ENCODE measurements at regions not wholly inside any gene's neighbourhood (a gene's known extent, or its start where the extent isn't known, plus 50 kb on each side); places are given as distances from the start of the nearest gene placed in this dataset.

- H3K4me1 ChIP-seq (replicated peaks in 1 of 2) = peaks cover 7 to 16% of the 10 kb centered on the region in 2 donors
- H3K9me3 ChIP-seq (replicated peaks in 1 of 3) = no peaks in the 10 kb centered on the region
- no peaks in the 10 kb centered on the region for H3K36me3 ChIP-seq (replicated peaks in 1 of 2)
- H3K27me3 ChIP-seq = no peaks in the 10 kb centered on the region
- DNase-seq = no peak
- TF ChIP-seq CTCF (IDR thresholded peaks at IDR 0.05) (no peak), POLR2A (IDR thresholded peaks at IDR 0.05) (no peak)
- intact Hi-C loops (cut with DNase I) = no loop called here
- no peak overlapping the region for H3K27ac ChIP-seq
- WGBS, 4 donors = 68 to 82% (median 80%) methylated on average over 4 of the region's 4 CpGs
- no peak overlapping the region for H3K4me3 ChIP-seq
Observed at GRCh38 chr10:29955329-29955935, 104.0 kb downstream of the JCAD start.

- TF ChIP-seq POLR2A (IDR thresholded peaks at IDR 0.05) (no peak), CTCF (IDR thresholded peaks at IDR 0.05) (no peak)
- WGBS, 4 donors = 66 to 76% (median 72%) methylated on average over 9 to 11 of the region's 11 CpGs
- no peak overlapping the region for H3K4me3 ChIP-seq
- peak in 5 of 7 donors; percentile 43 to 70 (median 61) for DNase-seq
- H3K9me3 ChIP-seq (replicated peaks in 1 of 3) = no peaks in the 10 kb centered on the region
- H3K27ac ChIP-seq = peak overlapping the region in 1 of 5 donors; percentile 83
- intact Hi-C loops (cut with DNase I) = no loop called here
- no peaks in the 10 kb centered on the region for H3K36me3 ChIP-seq (replicated peaks in 1 of 2)
- no peaks in the 10 kb centered on the region for H3K27me3 ChIP-seq
- peaks cover 12 to 36% of the 10 kb centered on the region in 2 donors for H3K4me1 ChIP-seq (replicated peaks in 1 of 2)
Observed at GRCh38 chr10:29951441-29951931, 107.9 kb downstream of the JCAD start.

GRCh38 chr10:29950391-29950790 lies 109.0 kb downstream of the JCAD start:
- DNase-seq = no peak
- Histone ChIP-seq H3K4me3 (no peak overlapping the region), H3K9me3 (replicated peaks in 1 of 3) (no peaks in the 10 kb centered on the region), H3K27ac (peak overlapping the region in 2 of 5 donors; percentile 73 to 83), H3K27me3 (no peaks in the 10 kb centered on the region), H3K4me1 (replicated peaks in 1 of 2) (peaks cover 12 to 42% of the 10 kb centered on the region in 2 donors), H3K36me3 (replicated peaks in 1 of 2) (no peaks in the 10 kb centered on the region)
- TF ChIP-seq CTCF (IDR thresholded peaks at IDR 0.05) = no peak
- TF ChIP-seq POLR2A (IDR thresholded peaks at IDR 0.05) = no peak
- intact Hi-C loops (cut with DNase I) = no loop called here
- 59 to 93% (median 86%) methylated on average over 4 to 5 of the region's 5 CpGs for WGBS, 4 donors

- no peak overlapping the region for H3K4me3 ChIP-seq
- H3K9me3 ChIP-seq (replicated peaks in 1 of 3) = no peaks in the 10 kb centered on the region
- 22 to 48% (median 32%) methylated on average over 5 of the region's 5 CpGs for WGBS, 4 donors
- H3K36me3 ChIP-seq (replicated peaks in 1 of 2) = no peaks in the 10 kb centered on the region
- DNase-seq = peak in 1 of 7 donors; percentile 42
- intact Hi-C loops (cut with DNase I) = no loop called here
- TF ChIP-seq POLR2A (IDR thresholded peaks at IDR 0.05) (no peak), CTCF (IDR thresholded peaks at IDR 0.05) (no peak)
- no peaks in the 10 kb centered on the region for H3K27me3 ChIP-seq
- H3K4me1 ChIP-seq (replicated peaks in 1 of 2) = peaks cover 12 to 42% of the 10 kb centered on the region in 2 donors
- H3K27ac ChIP-seq = peak overlapping the region in 4 of 5 donors; percentile 22 to 89 (median 58)
Observed at GRCh38 chr10:29949411-29950011, 109.9 kb downstream of the JCAD start.

Measured in adrenal gland (tissue), 9 donors.